Skeletal muscle tissue (tissue), 3 donors: ENCODE measurements at regions not wholly inside any gene's neighbourhood (a gene's known extent, or its start where the extent isn't known, plus 50 kb on each side); places are given as distances from the start of the nearest gene placed in this dataset.
"Not testable (repeated sequence)": the region's sequence is repeated elsewhere in the genome, so short reads cannot be mapped to it uniquely, and the experiment has no call there.

Experiments used
- H3K27ac ChIP-seq: one replicate; pipeline ENCODE4 v1.7.0; 2013; ENCODE audit warnings: mild to moderate bottlenecking, low read depth, low read length, inconsistent platforms
- H3K27me3 ChIP-seq, 3 donors: one replicate each; pipeline ENCODE4 v1.7.0; 2013; ENCODE audit warnings: low read length in 3 of 3; ENCODE audit not compliant: control insufficient read depth in 3 of 3, insufficient read depth in 3 of 3
- H3K36me3 ChIP-seq, 3 donors: one replicate each; pipeline ENCODE4 v1.7.0; 2013; ENCODE audit warnings: low read length in 3 of 3; ENCODE audit not compliant: control insufficient read depth in 3 of 3, insufficient read depth in 3 of 3
- H3K4me1 ChIP-seq, 3 donors: one replicate each; pipeline ENCODE4 v1.7.0; 2013; ENCODE audit warnings: low read length in 3 of 3, mild to moderate bottlenecking in 3 of 3; ENCODE audit not compliant: control insufficient read depth in 3 of 3, insufficient read depth in 3 of 3
- H3K4me3 ChIP-seq, 3 donors: one replicate each; pipeline ENCODE4 v1.7.0; 2013; ENCODE audit warnings: low read length in 3 of 3
- H3K9ac ChIP-seq, 3 donors: one replicate each; pipeline ENCODE4 v1.7.0; 2013; ENCODE audit warnings: low read length in 3 of 3, mild to moderate bottlenecking in 3 of 3, moderate library complexity in 2 of 3, low read depth in 1 of 3
- H3K9me3 ChIP-seq, 3 donors: one replicate each; pipeline ENCODE4 v1.7.0; 2013; ENCODE audit warnings: low read length in 3 of 3; ENCODE audit not compliant: control insufficient read depth in 3 of 3
- donor health status: Osteomylitis.

DNA sequence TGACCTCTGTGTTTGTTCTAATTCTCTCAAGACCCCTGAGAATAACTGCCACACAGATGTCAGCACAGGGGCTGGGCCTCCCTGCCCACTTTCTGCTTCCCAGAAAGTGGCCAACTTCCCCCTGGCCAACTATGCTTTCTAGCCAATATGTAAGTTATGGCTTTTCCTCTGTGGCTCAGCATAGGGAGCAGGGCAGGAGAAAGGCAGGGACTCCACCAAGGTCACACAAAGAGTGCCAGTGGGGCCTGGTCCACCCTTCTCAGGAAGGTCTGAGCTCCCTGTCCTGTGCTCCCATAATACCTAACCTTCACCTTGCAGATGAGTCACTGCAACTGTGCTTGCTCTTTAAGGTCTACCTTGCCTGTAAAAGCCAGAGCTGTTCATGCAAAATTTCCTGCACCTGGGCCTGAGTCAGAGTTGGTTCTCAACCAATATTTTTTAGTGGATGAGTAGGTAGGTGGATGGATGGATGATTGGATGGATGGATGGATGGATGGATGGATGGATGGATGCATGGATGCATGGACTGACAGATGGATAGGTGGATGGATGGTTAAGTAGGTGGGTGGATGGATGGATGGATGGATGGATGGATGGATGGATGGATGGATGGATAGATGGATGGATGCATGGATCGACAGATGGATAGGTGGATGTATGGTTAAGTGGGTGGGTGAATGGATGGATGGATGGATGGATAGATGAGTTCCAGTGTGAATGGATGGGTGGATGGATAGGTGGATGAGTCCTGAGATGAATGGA lies 64.2 kb downstream of the DIO3 start:
- peaks cover 0 to 4% (median 0%) of the 10 kb centered on the region in 3 donors for H3K27me3 ChIP-seq
- H3K9ac ChIP-seq: no peak overlapping the region
- no peak overlapping the region for H3K4me3 ChIP-seq
- H3K36me3 ChIP-seq: no peaks in the 10 kb centered on the region
- H3K9me3 ChIP-seq: no peaks in the 10 kb centered on the region
- peaks cover 0 to 10% (median 8%) of the 10 kb centered on the region in 3 donors for H3K4me1 ChIP-seq
- H3K27ac ChIP-seq: no peak overlapping the region

GRCh38 chr14:101626331-101626730 lies 65.0 kb downstream of the DIO3 start:
- Histone ChIP-seq H3K9me3 (no peaks in the 10 kb centered on the region), H3K36me3 (no peaks in the 10 kb centered on the region), H3K9ac (no peak overlapping the region), H3K27me3 (peaks cover 0 to 4% (median 0%) of the 10 kb centered on the region in 3 donors), H3K4me3 (no peak overlapping the region), H3K27ac (no peak overlapping the region), H3K4me1 (peaks cover 0 to 10% (median 8%) of the 10 kb centered on the region in 3 donors)

GRCh38 chr14:101627915-101628262 lies 66.6 kb downstream of the DIO3 start:
- H3K27me3 ChIP-seq: peaks cover 0 to 4% (median 0%) of the 10 kb centered on the region in 3 donors
- peak overlapping the region in 1 of 3 donors; percentile 79 for H3K9ac ChIP-seq
- no peak overlapping the region for H3K27ac ChIP-seq
- H3K36me3 ChIP-seq: no peaks in the 10 kb centered on the region
- peak overlapping the region in 2 of 3 donors; percentile 23 to 52 for H3K4me3 ChIP-seq
- no peaks in the 10 kb centered on the region for H3K9me3 ChIP-seq
- peaks cover 0 to 10% (median 8%) of the 10 kb centered on the region in 3 donors for H3K4me1 ChIP-seq

GRCh38 chr14:101628471-101628966 lies 67.2 kb downstream of the DIO3 start:
- Histone ChIP-seq H3K27ac (no peak overlapping the region), H3K36me3 (no peaks in the 10 kb centered on the region), H3K4me1 (peaks cover 0 to 10% (median 8%) of the 10 kb centered on the region in 3 donors), H3K9ac (peak overlapping the region in 2 of 3 donors; percentile 64 to 79), H3K4me3 (peak overlapping the region; percentile 52 to 72 (median 56)), H3K9me3 (no peaks in the 10 kb centered on the region), H3K27me3 (peaks cover 0 to 4% (median 0%) of the 10 kb centered on the region in 3 donors)

GRCh38 chr14:101628975-101629374 lies 67.7 kb downstream of the DIO3 start:
- Histone ChIP-seq H3K4me3 (peak overlapping the region in 1 of 3 donors; percentile 72), H3K9ac (peak overlapping the region in 2 of 3 donors; percentile 64 to 79), H3K36me3 (no peaks in the 10 kb centered on the region), H3K27ac (no peak overlapping the region), H3K9me3 (no peaks in the 10 kb centered on the region), H3K27me3 (peaks cover 0 to 7% (median 0%) of the 10 kb centered on the region in 3 donors), H3K4me1 (peaks cover 0 to 10% (median 8%) of the 10 kb centered on the region in 3 donors)

DNA sequence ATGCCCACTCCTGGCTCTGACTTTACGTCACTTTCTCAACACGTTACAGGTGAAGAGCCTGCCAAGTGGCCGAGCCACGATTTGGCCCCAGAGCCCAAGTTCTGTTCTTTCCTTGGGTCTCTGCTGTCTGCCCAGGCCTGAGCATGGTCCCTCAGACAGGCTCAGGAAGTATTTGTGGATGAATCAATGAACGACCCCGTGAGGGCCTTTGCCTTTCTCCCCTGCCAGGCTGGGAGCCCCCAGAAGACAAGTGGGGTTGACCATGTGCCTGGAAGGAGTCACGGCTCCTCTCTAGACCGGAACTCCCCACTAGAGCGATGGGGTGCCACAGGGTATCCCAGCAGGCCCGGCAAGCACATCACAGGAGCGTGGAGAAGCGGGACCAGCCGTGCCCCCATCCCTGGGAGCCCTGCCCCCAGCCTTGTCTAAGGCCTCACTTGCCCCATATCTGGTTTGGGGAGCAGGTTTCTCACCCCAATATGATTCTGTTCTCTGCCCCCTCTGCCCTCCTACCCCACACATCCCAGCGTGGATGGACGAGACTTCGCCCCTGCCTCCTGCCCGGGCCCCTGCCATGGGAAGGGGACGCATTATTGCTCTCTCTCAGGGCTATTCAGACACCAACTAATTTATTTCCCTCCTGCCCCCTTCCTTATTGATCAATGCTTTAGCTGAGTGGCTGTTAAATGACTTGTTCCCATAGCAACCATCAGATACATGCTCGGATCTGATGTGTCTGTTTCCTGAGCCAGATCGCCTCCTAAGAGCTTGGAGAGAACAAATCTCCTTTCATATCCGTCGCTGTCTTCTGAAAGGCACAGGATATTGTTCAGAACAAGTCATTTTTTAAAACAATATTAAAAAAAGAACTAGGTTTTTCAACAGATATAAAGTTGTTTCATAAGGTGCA lies 69.0 kb downstream of the DIO3 start:
- Histone ChIP-seq H3K4me1 (peaks cover 0 to 10% (median 8%) of the 10 kb centered on the region in 3 donors), H3K9me3 (no peaks in the 10 kb centered on the region), H3K27me3 (peaks cover 5 to 15% (median 9%) of the 10 kb centered on the region in 3 donors), H3K9ac (no peak overlapping the region), H3K27ac (no peak overlapping the region), H3K36me3 (no peaks in the 10 kb centered on the region), H3K4me3 (no peak overlapping the region)

GRCh38 chr14:101631199-101631598 lies 69.9 kb downstream of the DIO3 start:
- Histone ChIP-seq H3K9me3 (no peaks in the 10 kb centered on the region), H3K9ac (no peak overlapping the region), H3K36me3 (no peaks in the 10 kb centered on the region)

GRCh38 chr14:101631970-101632369 lies 70.7 kb downstream of the DIO3 start:
- H3K27ac ChIP-seq, H3K4me1 ChIP-seq, H3K36me3 ChIP-seq, H3K4me3 ChIP-seq, H3K9ac ChIP-seq, H3K9me3 ChIP-seq: not testable (repeated sequence)
- peaks cover 5 to 17% (median 15%) of the 10 kb centered on the region in 3 donors for H3K27me3 ChIP-seq

More at GRCh38 chr14:101631199-101631598, 69.9 kb downstream of the DIO3 start:
- no peak overlapping the region for H3K27ac ChIP-seq
- peaks cover 0 to 10% (median 8%) of the 10 kb centered on the region in 3 donors for H3K4me1 ChIP-seq
- H3K4me3 ChIP-seq: no peak overlapping the region
- H3K27me3 ChIP-seq: peaks cover 5 to 17% (median 15%) of the 10 kb centered on the region in 3 donors

- peaks cover 0 to 10% (median 8%) of the 10 kb centered on the region in 3 donors for H3K4me1 ChIP-seq
- H3K27ac ChIP-seq: no peak overlapping the region
- no peak overlapping the region for H3K4me3 ChIP-seq
- no peak overlapping the region for H3K9ac ChIP-seq
- peaks cover 5 to 17% (median 15%) of the 10 kb centered on the region in 3 donors for H3K27me3 ChIP-seq
- H3K36me3 ChIP-seq: no peaks in the 10 kb centered on the region
- H3K9me3 ChIP-seq: no peaks in the 10 kb centered on the region
Measured at GRCh38 chr14:101632520-101632919, 71.2 kb downstream of the DIO3 start.
